ENCODE measurements at regions not wholly inside any gene's neighbourhood (a gene's known extent, or its start where the extent isn't known, plus 50 kb on each side); places are given as distances from the start of the nearest gene placed in this dataset.

DNA sequence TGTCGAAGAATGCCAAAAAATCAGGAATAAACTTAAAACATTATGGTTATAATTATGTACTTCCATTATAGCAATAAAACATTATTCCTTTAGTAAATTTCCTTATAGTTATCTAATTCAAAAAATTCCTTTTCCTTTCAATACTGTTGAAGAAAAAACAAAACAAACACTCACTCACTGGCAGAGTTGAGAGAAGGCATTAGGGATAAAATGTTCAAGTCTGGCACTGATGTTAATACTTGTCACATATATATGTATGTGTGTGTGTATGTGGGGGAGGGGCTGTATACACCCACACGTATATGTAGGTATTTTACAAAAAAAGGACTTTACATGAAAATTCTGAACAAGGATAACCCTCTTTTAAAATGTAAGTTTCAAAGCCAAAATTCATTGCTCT is 150.2 kb upstream of the MEOX2 start:
- TF ChIP-seq NBN (IDR thresholded peaks at IDR 0.05; ENCODE audit: low read depth) (no peak), ELF1 (tag; IDR thresholded peaks at IDR 0.05) (no peak), CTCF (IDR thresholded peaks at IDR 0.05 in 2 of 3, conservative IDR thresholded peaks at IDR 0.05 in 1 of 3; ENCODE audit: insufficient read depth in 2 of 3, low read depth in 1 of 3, low read length in 3 of 3) (no peak), DIDO1 (tag; IDR thresholded peaks at IDR 0.05; ENCODE audit: low read depth) (no peak), ZNF318 (IDR thresholded peaks at IDR 0.05; ENCODE audit: borderline replicate concordance in 1 of 2, low read depth in 1 of 2) (no peak), ATF1 (CRISPR knock-in tag; IDR thresholded peaks at IDR 0.05) (no peak), ATF1 (tag; IDR thresholded peaks at IDR 0.05) (no peak), POLR2A (conservative IDR thresholded peaks at IDR 0.05) (no peak), HNRNPH1 (optimal IDR thresholded peaks at IDR 0.05; ENCODE audit: low read depth, low read length) (no peak), HDAC8 (tag; IDR thresholded peaks at IDR 0.05) (no peak), REST (IDR thresholded peaks at IDR 0.05; ENCODE audit: borderline replicate concordance) (no peak), REST (CRISPR knock-in tag; IDR thresholded peaks at IDR 0.05; ENCODE audit: low read depth) (no peak), ZNF184 (CRISPR knock-in tag; IDR thresholded peaks at IDR 0.05) (no peak)
- TF ChIP-seq, protein P1, sequence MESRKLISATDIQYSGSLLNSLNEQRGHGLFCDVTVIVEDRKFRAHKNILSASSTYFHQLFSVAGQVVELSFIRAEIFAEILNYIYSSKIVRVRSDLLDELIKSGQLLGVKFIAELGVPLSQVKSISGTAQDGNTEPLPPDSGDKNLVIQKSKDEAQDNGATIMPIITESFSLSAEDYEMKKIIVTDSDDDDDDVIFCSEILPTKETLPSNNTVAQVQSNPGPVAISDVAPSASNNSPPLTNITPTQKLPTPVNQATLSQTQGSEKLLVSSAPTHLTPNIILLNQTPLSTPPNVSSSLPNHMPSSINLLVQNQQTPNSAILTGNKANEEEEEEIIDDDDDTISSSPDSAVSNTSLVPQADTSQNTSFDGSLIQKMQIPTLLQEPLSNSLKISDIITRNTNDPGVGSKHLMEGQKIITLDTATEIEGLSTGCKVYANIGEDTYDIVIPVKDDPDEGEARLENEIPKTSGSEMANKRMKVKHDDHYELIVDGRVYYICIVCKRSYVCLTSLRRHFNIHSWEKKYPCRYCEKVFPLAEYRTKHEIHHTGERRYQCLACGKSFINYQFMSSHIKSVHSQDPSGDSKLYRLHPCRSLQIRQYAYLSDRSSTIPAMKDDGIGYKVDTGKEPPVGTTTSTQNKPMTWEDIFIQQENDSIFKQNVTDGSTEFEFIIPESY (CRISPR knock-in tag; IDR thresholded peaks at IDR 0.05): no peak
